C1 segment of cervical spinal cord (tissue), 14 donors: ENCODE measurements at regions not wholly inside any gene's neighbourhood (a gene's known extent, or its start where the extent isn't known, plus 50 kb on each side); places are given as distances from the start of the nearest gene placed in this dataset.

Experiments used
- DNase-seq, 14 donors: peaks; one replicate each; lab custom pipeline; 2025; lab: John Stamatoyannopoulos, UW

GRCh38 chr22:49216579-49216978 lies 611.1 kb downstream of the BRD1 start:
- DNase-seq, result no peak

- no peak for DNase-seq
These were observed 611.8 kb downstream of the BRD1 start for GRCh38 chr22:49215840-49216239.

DNA sequence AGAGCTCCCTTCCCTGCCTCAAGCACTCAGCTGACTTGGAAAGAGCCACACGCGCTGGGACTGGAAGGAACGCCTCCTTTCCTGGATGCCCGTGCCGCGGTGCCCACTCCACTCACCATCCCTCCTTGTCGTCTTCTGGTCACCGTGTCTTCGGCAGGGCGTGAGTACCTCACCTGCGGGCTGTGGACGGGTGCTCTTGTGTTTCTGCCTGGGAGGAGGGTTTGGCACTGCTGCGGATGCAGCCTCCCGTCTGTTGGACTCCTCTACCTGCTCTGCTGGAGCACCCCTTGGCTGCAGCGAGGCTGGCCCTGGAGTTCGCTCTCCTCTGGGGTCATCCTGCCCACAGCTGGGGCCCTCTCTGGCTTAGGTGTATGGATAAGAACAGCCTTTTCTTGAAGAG lies 612.7 kb downstream of the BRD1 start:
- DNase-seq, result no peak

- DNase-seq, result no peak
These were observed 613.8 kb downstream of the BRD1 start for GRCh38 chr22:49213731-49214352.

GRCh38 chr22:49212466-49212865 lies 615.2 kb downstream of the BRD1 start:
- DNase-seq, result no peak

DNA sequence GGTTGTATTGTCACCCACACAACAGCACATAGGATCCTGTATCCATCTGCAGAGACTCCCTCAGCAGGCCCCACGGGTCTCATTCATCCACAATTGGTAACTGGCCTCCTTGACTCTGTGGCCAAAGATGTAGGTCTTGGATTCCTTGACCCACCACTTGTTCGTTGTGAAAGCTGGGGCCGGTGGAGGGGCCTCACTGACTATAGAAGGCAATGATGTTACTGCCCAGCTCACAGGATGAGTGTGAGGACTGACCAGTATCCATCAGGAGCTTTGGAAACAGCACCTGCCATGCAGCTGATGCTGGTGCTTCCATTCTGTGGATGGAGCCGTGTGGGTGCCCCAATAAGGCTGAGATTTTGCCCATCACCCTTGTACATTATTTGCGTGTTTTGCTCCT lies 615.7 kb downstream of the BRD1 start:
- DNase-seq, result no peak

GRCh38 chr22:49211176-49211575 lies 616.5 kb downstream of the BRD1 start:
- no peak for DNase-seq

- no peak for DNase-seq
These were observed 617.1 kb downstream of the BRD1 start for GRCh38 chr22:49210606-49211005.

- peak in 4 of 14 donors; percentile 1 to 13 (median 10) for DNase-seq
These were observed 618.0 kb downstream of the BRD1 start for GRCh38 chr22:49209452-49210195.

GRCh38 chr22:49208768-49209252 lies 618.9 kb downstream of the BRD1 start:
- no peak for DNase-seq

GRCh38 chr22:49208004-49208402 lies 619.7 kb downstream of the BRD1 start:
- DNase-seq, result no peak

- DNase-seq, result no peak
These were observed 620.4 kb downstream of the BRD1 start for GRCh38 chr22:49207008-49208003.

- DNase-seq, result no peak
These were observed 621.4 kb downstream of the BRD1 start for GRCh38 chr22:49206281-49206680.

DNA sequence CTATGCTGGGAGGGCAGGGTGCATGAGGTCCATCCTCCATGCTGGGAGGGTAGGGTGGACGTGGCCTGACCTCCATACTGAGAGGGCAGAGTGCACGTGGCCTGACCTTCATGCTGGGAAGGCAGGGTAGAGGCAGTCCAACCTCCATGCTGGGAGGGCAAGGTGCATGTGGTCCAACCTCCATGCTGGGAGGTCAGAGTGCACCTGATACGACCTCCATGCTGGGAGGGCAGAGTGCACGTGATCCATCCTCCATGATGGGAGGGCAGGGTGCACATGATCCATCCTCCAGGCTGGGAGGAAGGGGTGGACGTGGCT lies 622.2 kb downstream of the BRD1 start:
- no peak for DNase-seq

- DNase-seq, result no peak
These were observed 622.8 kb downstream of the BRD1 start for GRCh38 chr22:49204599-49205482.

DNA sequence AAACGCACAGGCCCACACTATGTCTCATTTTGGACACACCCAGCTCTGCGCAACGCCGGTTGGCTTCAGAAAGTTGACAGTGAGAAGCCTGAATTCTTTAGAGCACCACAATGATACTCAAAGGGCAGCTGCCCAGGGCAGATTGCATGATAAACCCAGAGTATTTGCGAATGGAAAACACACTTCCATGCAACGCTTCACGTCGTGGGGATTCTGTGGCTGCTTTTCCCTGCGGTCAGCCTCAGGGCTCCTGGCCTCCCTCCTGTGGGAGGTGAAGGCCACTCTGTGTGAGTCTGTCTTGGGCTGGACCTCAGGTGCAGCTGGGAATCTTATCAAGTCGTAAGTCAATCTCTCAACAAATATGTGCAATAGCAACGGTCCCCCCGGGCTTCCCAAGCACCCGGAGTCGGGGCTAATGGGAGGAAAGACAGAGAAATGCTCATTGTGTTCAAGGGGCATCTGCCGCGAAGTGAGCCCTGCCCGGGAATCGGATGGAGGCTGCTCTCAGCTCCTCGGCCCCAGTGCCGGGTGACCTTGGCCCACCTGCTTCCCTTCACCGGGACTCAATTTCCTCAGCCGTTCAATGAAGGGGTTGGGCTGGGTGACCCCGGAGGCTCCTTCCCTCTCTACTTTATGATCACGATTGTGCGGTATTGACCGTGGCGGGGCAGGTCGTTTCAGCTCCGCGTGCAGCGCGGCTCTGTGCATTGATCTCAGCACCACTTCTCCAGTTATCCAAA lies 623.6 kb downstream of the BRD1 start:
- no peak for DNase-seq

DNA sequence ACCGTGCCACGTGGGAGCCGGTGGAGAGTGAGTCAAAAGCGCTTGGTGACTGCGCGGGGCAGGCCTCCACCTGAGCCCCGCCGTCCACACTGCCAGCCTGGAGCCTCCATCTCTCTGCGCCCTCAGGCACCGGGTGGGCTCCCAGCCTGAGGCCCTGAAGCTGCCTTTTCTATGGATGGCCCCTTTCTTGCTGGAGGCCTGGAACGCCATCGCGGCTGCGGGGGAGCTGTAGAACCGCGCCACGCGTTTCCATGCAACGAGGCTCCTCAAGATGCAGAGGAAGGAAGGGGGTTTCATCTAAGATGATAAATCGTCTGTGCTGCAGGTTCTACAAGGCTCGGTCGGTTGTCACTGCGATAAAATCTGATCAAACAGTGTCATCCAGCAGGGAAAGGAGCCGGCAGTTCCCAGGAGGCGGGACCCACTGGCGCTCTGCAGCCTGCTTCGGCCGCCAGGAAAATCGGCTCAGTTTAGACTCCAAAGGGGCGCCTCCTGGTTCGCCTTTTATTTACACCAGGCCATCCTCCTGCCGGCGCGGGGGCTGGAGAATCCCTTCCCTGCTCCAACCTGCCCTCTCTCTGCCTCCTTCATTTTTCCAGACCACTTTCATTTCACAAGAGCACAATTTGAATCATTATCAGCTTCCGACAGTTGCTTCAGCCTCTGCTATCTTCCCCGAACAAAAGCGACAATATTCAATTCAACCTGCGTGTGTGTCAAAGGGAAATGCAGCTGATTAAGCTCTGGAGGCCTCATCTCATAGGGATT lies 624.4 kb downstream of the BRD1 start:
- DNase-seq, result no peak

DNA sequence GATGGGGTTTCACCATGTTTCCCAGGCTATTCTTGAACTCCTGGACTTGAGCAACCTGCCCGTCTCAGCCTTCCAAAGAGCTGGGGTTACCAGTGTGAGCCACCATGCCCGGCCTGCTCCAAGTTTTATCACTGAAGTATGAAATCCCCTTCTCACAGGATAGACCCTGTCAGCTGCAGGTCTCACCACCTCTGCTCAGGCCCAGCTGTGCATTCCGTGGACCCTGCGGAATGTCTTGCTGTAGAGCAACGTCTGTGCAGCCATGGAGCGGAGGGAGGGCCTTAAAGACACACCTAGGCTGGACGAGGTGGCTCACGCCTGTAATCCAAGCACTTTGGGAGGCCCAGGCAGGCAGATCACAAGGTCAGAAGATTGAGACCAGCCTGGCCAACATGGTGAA lies 625.4 kb downstream of the BRD1 start:
- DNase-seq, result no peak

DNA sequence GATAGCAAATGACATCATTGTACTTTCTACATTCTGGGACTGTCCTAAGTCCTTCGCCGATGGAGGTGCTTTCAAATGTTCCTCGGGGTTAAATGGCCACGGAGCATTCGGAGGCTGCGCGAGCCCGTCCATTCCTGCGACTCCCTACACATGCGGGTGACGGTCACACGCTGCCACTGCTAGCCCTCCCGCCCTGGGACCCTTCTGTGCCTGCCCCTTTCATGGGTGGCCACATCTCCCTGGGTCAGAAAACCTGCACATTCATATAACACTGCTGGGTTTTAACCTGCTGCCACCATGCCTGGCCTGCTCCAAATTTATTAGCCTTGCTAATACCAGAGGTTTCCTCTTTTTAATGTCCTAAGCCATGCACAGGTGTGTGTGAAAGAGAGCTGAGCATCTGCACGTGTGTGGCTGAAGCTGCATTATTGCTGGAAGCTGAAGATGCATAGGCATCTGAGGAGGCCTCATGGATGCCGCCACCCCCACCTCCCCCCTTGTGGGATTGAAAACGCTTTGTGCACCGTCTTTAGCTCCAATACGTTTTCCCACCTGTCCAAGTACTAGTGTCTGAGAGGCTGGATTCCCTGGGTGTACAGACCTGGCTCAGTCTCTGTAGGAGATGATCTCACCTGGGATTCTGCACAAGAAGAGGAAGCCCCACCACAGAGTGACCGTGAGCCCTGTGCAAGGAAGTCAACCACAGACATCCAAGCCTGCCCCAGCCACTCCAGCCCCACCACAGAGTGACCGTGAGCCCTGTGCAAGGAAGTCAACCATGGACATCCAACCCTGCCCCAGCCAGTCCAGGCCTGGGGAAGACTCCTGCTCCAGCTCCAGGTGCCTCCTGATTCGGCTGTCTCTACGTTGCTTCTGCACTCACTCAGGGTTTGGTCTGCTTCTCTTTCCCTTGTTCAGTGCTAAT lies 626.4 kb downstream of the BRD1 start:
- DNase-seq, result no peak
